HG02884 (cell line): ENCODE measurements at regions not wholly inside any gene's neighbourhood (a gene's known extent, or its start where the extent isn't known, plus 50 kb on each side); places are given as distances from the start of the nearest gene placed in this dataset.

Source experiments
- ATAC-seq: cut with Tn5 transposase; IDR thresholded peaks from one replicate; pipeline ENCODE4 v1.9.1; 2021; ENCODE audit warnings: mild to moderate bottlenecking, moderate library complexity; ENCODE audit not compliant: unreplicated experiment

GRCh38 chr6:14423955-14424354, 306.4 kb downstream of the CD83 start:
- no peak for ATAC-seq

DNA sequence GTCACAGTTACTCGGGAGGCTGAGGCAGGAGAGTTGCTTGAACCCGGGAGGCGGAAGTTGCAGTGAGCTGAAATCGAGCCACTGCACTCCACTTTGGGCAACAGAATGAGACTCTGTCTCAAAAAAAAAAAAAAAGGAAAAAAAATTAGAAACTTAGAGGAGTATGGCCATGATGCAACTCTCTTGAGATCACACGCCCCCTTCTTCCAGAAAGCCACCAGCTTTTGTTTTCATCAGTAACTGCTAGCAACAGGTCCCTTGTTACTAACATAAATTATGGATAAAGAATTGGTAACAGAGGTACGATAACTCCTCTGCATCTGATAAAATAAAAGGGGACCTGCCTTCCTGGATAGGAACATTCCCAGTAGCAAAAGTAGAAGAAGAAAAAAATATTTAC, 308.2 kb downstream of the CD83 start:
- no peak for ATAC-seq

- ATAC-seq: no peak
Measured at GRCh38 chr6:14426281-14426680, 308.7 kb downstream of the CD83 start.

- no peak for ATAC-seq
Measured at GRCh38 chr6:14428269-14428668, 310.7 kb downstream of the CD83 start.

DNA sequence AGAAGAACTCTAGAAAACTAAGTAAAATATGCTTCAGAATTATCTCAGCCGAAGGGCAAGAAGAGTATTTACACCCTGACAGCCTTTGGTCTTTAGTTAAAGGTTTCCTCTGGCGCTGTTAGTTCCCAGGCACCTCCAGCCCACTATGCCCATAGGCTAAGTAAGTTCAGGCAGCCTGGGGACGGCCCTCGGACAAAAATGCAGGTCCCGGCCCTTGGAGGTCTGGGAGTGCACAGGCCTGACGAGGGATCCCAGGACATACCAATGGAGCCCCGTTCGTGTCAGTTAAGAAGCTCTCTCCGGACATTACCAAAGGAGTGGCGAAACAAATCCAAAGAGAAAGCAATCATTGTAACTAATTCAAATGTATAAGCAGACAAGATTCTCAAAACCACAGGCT, 311.8 kb downstream of the CD83 start:
- ATAC-seq: no peak

DNA sequence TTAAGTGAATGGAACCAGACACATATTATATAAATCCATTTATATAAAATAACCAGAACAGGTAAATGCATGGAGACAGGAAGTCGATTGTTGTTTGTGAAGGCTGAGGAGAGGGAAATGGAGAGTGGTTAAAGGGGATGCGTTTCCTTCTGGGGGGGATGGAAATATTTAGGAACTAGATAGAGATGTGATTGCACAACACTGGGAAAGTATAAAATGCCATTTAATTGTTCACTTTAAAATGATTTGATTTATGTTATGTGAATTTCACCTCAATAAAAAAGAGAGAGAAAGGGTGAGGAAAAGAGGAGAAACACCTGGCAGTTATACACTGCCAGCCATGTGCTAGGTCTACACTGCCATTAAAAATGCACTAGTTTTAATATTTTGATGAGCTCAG, 312.6 kb downstream of the CD83 start:
- no peak for ATAC-seq

DNA sequence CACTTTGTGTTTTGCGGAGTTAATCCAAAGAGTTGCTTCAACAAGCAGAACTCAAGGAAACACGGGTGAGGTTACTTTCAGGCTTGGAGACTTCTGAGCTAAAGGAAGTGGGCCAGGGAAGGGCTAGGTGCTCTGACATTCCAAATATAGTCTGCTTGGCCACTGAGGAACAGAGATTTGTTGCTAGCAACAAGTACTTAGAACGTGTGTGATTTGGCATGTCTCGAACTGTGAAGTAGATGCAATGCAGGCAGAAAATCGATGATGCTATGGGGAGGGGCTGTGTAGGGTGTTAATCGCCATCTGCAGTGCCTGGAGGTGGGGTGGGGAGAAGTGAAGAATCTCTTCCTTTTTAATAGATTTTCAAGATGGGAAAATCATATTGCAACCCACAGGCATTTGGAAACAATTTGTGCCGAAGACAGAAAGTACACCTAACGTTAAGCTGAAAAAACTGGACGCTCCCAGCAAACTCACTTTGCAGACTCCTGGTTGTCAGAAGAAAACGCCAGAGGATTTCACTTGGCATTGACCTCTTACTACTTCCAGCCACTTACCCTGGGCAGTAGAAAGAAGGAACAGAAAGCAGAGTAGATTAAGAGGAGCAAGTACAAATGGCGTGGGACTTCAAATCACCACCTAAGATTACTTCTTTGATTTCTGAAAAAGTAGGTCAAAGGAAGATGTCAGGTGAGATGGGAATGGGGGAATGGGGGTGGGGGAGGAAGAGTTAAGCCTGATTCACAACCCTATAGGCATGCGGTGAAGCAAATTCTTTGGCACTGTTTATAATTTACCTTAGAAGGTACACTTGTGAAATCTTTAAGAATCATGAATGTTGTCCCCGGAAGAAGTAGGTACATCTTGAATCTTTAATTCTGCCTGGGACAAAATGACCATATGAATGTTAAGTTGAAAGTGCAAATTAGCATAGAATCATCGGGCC, 314.1 kb downstream of the CD83 start:
- no peak for ATAC-seq

- ATAC-seq: no peak
Measured at GRCh38 chr6:14434916-14435690, 317.5 kb downstream of the CD83 start.

- ATAC-seq: no peak
Measured at GRCh38 chr6:14436592-14437132, 319.1 kb downstream of the CD83 start.

DNA sequence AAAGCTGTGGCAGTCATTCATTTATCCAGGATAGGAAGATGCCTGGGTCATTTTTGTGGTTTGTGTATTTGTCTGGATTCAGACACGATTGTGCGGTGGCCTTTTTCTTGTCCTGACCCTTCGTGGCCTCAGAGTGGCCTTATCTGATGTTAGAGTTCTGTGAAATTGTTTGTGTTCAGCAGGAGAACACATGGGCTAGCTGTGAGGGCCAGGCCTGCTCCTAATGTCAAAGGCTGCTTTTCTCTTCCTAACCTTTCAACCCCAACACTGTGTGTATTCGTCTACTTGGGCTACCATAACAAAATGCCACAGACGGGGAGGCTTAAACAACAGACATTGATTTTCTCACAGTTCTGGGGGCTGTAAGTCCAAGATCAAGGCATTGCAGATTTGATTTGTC, 321.8 kb downstream of the CD83 start:
- no peak for ATAC-seq

- ATAC-seq: no peak
Measured at GRCh38 chr6:14440215-14440910, 322.8 kb downstream of the CD83 start.

DNA sequence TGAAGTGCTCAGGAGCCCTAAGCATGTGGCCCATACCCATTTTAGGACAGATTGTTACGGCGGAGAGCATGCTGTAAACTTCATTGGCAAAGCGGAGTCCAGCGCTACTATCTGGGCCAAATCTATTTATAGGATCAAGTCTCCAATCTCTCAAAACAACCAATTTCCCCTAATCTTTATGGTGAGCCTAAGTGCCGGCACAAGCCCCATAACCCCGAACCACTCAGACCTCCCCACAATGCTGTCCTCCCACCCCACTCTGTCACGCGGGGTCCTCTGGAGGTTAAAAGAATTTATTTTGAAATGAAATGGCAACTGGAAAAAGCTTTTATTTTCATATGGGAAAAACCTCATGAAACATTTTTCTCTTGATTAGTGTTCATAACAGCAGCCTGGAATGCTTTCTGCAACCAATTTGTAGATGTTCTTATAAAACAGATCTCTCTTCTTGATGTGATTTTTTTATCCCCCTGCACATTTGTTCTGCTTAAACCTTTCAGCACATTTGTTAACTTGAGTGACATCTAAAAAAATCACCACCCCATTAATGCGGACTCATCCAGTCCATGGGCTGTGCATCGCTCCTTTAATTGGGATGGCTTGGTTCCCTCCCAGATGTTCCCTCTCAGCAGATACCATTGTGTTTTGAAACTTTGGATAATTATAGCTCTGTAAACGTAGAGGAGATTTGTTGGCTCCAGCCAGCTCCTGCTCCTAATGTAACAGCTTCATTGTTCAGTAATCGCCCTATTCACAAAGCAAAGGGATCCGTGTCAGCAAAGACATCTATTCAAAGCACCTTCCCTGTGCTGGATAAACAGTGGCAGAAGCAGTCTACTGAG, 323.6 kb downstream of the CD83 start:
- no peak for ATAC-seq

- ATAC-seq: no peak
Measured at GRCh38 chr6:14442242-14442641, 324.7 kb downstream of the CD83 start.

DNA sequence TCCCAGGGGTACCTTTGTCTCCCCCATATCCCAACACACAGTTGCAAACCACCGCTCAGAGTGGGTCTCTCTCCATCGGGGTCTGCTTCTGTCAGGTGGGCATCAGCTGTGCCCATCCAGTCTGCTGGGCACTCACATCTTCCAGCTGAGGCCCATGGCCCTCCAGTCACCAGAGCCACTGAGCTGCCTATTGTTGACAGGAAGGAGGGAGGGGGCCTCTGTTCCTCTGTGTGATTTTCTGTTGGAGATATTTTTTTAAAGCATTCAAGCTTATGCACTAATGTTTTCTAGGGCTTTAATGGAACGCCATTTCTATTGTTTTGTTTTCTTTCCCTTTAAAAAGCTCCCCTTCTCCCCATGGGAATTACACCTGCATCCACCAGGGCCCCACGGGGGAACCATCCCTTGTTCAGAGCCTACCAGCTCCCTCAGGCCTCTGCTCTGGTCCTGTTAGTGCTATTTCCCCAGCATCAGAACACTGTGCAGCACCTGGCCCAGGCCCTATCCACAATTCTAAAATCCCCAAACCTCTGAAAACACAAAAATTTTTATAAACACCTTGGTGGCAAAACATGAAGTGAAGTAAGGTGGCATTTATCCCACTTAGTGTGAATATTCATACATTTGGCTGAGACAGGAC, 326.2 kb downstream of the CD83 start:
- no peak for ATAC-seq

- ATAC-seq: no peak
Measured at GRCh38 chr6:14444295-14444972, 326.9 kb downstream of the CD83 start.

GRCh38 chr6:14447240-14447639, 329.7 kb downstream of the CD83 start:
- no peak for ATAC-seq

- no peak for ATAC-seq
Measured at GRCh38 chr6:14448246-14448645, 330.7 kb downstream of the CD83 start.

GRCh38 chr6:14450133-14450504, 332.5 kb downstream of the CD83 start:
- no peak for ATAC-seq

DNA sequence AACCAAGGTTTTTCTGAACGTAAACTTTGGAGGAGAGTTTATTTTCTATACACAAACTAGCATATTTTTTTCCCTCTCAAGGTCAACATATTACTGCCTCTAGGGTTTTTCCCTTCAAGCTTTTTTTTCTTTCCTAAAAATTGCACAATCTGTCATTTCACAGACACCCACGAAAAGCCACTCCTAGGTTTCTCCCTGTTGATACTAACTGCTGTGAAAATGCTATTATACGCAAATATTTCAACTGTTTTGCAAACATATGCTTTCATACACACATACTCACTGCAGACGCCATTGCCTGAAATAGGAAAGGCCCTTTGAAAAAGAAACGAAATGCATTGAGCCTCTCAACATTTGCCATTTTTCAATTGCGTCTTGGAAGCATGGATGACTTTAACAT, 333.0 kb downstream of the CD83 start:
- no peak for ATAC-seq
